ENCODE measurements at regions not wholly inside any gene's neighbourhood (a gene's known extent, or its start where the extent isn't known, plus 50 kb on each side); places are given as distances from the start of the nearest gene placed in this dataset.

- TF ChIP-seq CTCF (IDR thresholded peaks at IDR 0.05; ENCODE audit: insufficient read depth, low read length, poor library complexity, severe bottlenecking) = no peak
- H3K36me3 ChIP-seq (ENCODE audit: control insufficient read depth, insufficient read depth, low read length) = no peaks in the 10 kb centered on the region
- no peaks in the 10 kb centered on the region for H3K27me3 ChIP-seq (ENCODE audit: control insufficient read depth, insufficient read depth, low read length)
- H3K4me3 ChIP-seq (ENCODE audit: low read depth, low read length) = no peak overlapping the region
- no peak for DNase-seq (ENCODE audit: low read depth)
Measured at GRCh38 chr11:90846628-90847027, 623.8 kb upstream of the CHORDC1 start.

- no peak overlapping the region for H3K4me3 ChIP-seq (ENCODE audit: low read depth, low read length)
- no peaks in the 10 kb centered on the region for H3K27me3 ChIP-seq (ENCODE audit: control insufficient read depth, insufficient read depth, low read length)
- DNase-seq (ENCODE audit: low read depth) = no peak
- H3K36me3 ChIP-seq (ENCODE audit: control insufficient read depth, insufficient read depth, low read length) = no peaks in the 10 kb centered on the region
- no peak for TF ChIP-seq CTCF (IDR thresholded peaks at IDR 0.05; ENCODE audit: insufficient read depth, low read length, poor library complexity, severe bottlenecking)
Measured at GRCh38 chr11:90845799-90846198, 623.0 kb upstream of the CHORDC1 start.

- Histone ChIP-seq H3K4me3 (ENCODE audit: low read depth, low read length) (no peak overlapping the region), H3K27me3 (ENCODE audit: control insufficient read depth, insufficient read depth, low read length) (no peaks in the 10 kb centered on the region), H3K36me3 (ENCODE audit: control insufficient read depth, insufficient read depth, low read length) (no peaks in the 10 kb centered on the region)
- TF ChIP-seq CTCF (IDR thresholded peaks at IDR 0.05; ENCODE audit: insufficient read depth, low read length, poor library complexity, severe bottlenecking) = no peak
- DNase-seq (ENCODE audit: low read depth) = no peak
Measured at GRCh38 chr11:90845126-90845525, 622.3 kb upstream of the CHORDC1 start.

- no peak overlapping the region for H3K4me3 ChIP-seq (ENCODE audit: low read depth, low read length)
- DNase-seq (ENCODE audit: low read depth) = no peak
- no peak for TF ChIP-seq CTCF (IDR thresholded peaks at IDR 0.05; ENCODE audit: insufficient read depth, low read length, poor library complexity, severe bottlenecking)
- H3K27me3 ChIP-seq (ENCODE audit: control insufficient read depth, insufficient read depth, low read length) = no peaks in the 10 kb centered on the region
- no peaks in the 10 kb centered on the region for H3K36me3 ChIP-seq (ENCODE audit: control insufficient read depth, insufficient read depth, low read length)
Measured at GRCh38 chr11:90844041-90844440, 621.2 kb upstream of the CHORDC1 start.

- Histone ChIP-seq H3K27me3 (ENCODE audit: control insufficient read depth, insufficient read depth, low read length) (no peaks in the 10 kb centered on the region), H3K4me3 (ENCODE audit: low read depth, low read length) (no peak overlapping the region)
Measured at GRCh38 chr11:90842681-90843080, 619.8 kb upstream of the CHORDC1 start.

More at GRCh38 chr11:90842681-90843080, 619.8 kb upstream of the CHORDC1 start:
- TF ChIP-seq CTCF (IDR thresholded peaks at IDR 0.05; ENCODE audit: insufficient read depth, low read length, poor library complexity, severe bottlenecking) = no peak
- H3K36me3 ChIP-seq (ENCODE audit: control insufficient read depth, insufficient read depth, low read length) = no peaks in the 10 kb centered on the region
- no peak for DNase-seq (ENCODE audit: low read depth)

Measured in kidney epithelial cell (primary cell).